Nephron progenitor cell (in vitro differentiated cells): ENCODE measurements at regions not wholly inside any gene's neighbourhood (a gene's known extent, or its start where the extent isn't known, plus 50 kb on each side); places are given as distances from the start of the nearest gene placed in this dataset.

Experiments
- DNase-seq: peaks from one replicate; pipeline ENCODE4 v3.0.0; 2021
- H3K27ac Mint-ChIP-seq: 2 replicates; pipeline ENCODE4 v1.8.0; 2021; ENCODE audit warnings: mild to moderate bottlenecking, moderate library complexity, mixed read lengths
- H3K27me3 Mint-ChIP-seq: 2 replicates; pipeline ENCODE4 v1.8.0; 2021; ENCODE audit warnings: mild to moderate bottlenecking, low read depth, mixed read lengths; ENCODE audit not compliant: poor library complexity
- H3K36me3 Mint-ChIP-seq: 2 replicates; pipeline ENCODE4 v1.8.0; 2021; ENCODE audit warnings: low read depth, mixed read lengths
- H3K4me1 Mint-ChIP-seq: 2 replicates; pipeline ENCODE4 v1.8.0; 2021; ENCODE audit warnings: mixed read lengths
- H3K4me3 Mint-ChIP-seq: 2 replicates; pipeline ENCODE4 v1.8.0; 2021; ENCODE audit warnings: mild to moderate bottlenecking, moderate library complexity, mixed read lengths
- H3K9me3 Mint-ChIP-seq: 2 replicates; pipeline ENCODE4 v1.8.0; 2021; ENCODE audit warnings: mild to moderate bottlenecking, moderate library complexity, mixed read lengths
- TF ChIP-seq, protein P1 (sequence below): fragments of 200-600 bp; sonication (generic); IDR thresholded peaks from 2 replicates; pipeline ENCODE4 v1.5.0; 2021; ENCODE audit warnings: antibody characterized with exemption

DNA sequence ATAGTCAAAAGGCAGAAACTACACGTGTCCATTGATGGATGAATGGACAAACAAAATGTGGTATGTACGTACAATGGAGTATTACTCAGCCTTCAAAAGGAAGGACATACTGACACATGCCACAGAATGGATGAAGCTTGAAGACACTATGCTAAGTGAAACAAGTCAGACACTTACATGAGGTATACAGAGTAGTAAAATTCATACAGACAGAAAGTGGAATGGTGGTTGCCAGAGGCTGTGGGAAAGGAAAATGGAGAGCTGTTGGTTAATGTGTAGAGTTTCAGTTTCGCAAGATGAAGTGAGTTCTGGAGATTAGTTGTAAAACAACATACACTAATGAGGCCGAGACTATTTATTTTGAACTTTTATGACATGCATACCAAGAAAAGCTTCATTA, 67.4 kb upstream of the EPB41L3 start:
- H3K4me1 Mint-ChIP-seq, result no peaks in the 10 kb centered on the region
- peaks cover 4% of the 10 kb centered on the region for H3K27me3 Mint-ChIP-seq
- TF ChIP-seq, protein P1, sequence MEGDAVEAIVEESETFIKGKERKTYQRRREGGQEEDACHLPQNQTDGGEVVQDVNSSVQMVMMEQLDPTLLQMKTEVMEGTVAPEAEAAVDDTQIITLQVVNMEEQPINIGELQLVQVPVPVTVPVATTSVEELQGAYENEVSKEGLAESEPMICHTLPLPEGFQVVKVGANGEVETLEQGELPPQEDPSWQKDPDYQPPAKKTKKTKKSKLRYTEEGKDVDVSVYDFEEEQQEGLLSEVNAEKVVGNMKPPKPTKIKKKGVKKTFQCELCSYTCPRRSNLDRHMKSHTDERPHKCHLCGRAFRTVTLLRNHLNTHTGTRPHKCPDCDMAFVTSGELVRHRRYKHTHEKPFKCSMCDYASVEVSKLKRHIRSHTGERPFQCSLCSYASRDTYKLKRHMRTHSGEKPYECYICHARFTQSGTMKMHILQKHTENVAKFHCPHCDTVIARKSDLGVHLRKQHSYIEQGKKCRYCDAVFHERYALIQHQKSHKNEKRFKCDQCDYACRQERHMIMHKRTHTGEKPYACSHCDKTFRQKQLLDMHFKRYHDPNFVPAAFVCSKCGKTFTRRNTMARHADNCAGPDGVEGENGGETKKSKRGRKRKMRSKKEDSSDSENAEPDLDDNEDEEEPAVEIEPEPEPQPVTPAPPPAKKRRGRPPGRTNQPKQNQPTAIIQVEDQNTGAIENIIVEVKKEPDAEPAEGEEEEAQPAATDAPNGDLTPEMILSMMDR, result no peak
- H3K4me3 Mint-ChIP-seq, result no peak overlapping the region
- H3K27ac Mint-ChIP-seq, result no peak overlapping the region
- H3K36me3 Mint-ChIP-seq, result no peaks in the 10 kb centered on the region
- DNase-seq, result no peak
- peaks cover 7% of the 10 kb centered on the region for H3K9me3 Mint-ChIP-seq

DNA sequence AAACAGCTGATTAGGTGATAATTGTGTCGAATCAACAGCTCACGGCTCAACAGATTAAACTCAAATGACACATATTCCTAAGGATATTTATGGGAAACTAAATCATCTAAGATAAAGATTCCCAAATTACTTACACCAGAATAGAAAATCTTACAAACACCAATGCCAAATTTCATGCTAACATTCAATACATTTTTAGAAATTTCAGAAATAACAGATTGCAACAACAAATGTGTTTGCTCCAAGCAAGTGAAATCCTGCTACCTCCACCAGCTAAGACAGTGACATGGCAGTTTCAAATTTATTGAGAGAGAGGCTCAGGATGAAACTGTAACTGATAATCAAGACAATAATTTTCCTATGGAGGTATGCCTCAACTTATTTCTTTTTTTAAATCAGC, 65.0 kb upstream of the EPB41L3 start:
- TF ChIP-seq, protein P1, result no peak
- peaks cover 4% of the 10 kb centered on the region for H3K27me3 Mint-ChIP-seq
- no peaks in the 10 kb centered on the region for H3K4me1 Mint-ChIP-seq
- H3K9me3 Mint-ChIP-seq, result peaks cover 7% of the 10 kb centered on the region
- H3K36me3 Mint-ChIP-seq, result no peaks in the 10 kb centered on the region
- DNase-seq, result no peak
- H3K4me3 Mint-ChIP-seq, result no peak overlapping the region
- H3K27ac Mint-ChIP-seq, result no peak overlapping the region

DNA sequence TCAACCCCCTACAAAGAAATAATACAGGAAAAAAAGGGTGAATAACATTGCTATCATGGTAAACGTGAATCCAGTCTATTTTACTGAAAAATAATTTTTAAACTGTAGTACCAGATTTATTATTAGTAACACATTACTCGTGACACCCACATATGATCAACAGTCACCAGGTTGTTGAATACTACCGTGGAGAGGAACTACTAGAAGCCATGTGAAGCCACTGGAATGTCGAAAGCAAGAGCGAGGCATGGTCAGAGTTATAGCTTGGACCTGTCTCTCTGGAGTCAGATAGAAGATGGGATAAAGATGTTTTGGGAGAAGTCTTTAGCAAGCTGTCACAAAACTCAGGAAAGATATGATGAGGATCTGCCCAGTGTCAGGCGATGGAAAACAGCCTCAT, 63.2 kb upstream of the EPB41L3 start:
- no peak for DNase-seq
- H3K27ac Mint-ChIP-seq, result no peak overlapping the region
- H3K9me3 Mint-ChIP-seq, result peaks cover 7% of the 10 kb centered on the region
- peaks cover 4% of the 10 kb centered on the region for H3K27me3 Mint-ChIP-seq
- peaks cover 7% of the 10 kb centered on the region for H3K4me1 Mint-ChIP-seq
- TF ChIP-seq, protein P1, result no peak
- no peak overlapping the region for H3K4me3 Mint-ChIP-seq
- H3K36me3 Mint-ChIP-seq, result no peaks in the 10 kb centered on the region

GRCh38 chr18:5604778-5605177, 61.0 kb upstream of the EPB41L3 start:
- H3K27me3 Mint-ChIP-seq, result peaks cover 4% of the 10 kb centered on the region
- H3K9me3 Mint-ChIP-seq, result no peaks in the 10 kb centered on the region
- TF ChIP-seq, protein P1, result no peak
- peaks cover 25% of the 10 kb centered on the region for H3K4me1 Mint-ChIP-seq
- no peaks in the 10 kb centered on the region for H3K36me3 Mint-ChIP-seq
- no peak overlapping the region for H3K4me3 Mint-ChIP-seq
- DNase-seq, result no peak
- H3K27ac Mint-ChIP-seq, result no peak overlapping the region

GRCh38 chr18:5603153-5603552, 59.4 kb upstream of the EPB41L3 start:
- no peak for DNase-seq
- no peak overlapping the region for H3K4me3 Mint-ChIP-seq
- H3K36me3 Mint-ChIP-seq, result no peaks in the 10 kb centered on the region
- no peaks in the 10 kb centered on the region for H3K9me3 Mint-ChIP-seq
- H3K27ac Mint-ChIP-seq, result no peak overlapping the region
- peaks cover 30% of the 10 kb centered on the region for H3K4me1 Mint-ChIP-seq
- peaks cover 4% of the 10 kb centered on the region for H3K27me3 Mint-ChIP-seq
- TF ChIP-seq, protein P1, result no peak

- DNase-seq, result peak; percentile 19
- H3K4me1 Mint-ChIP-seq, result peaks cover 30% of the 10 kb centered on the region
- no peaks in the 10 kb centered on the region for H3K9me3 Mint-ChIP-seq
- H3K36me3 Mint-ChIP-seq, result no peaks in the 10 kb centered on the region
- H3K4me3 Mint-ChIP-seq, result no peak overlapping the region
- H3K27me3 Mint-ChIP-seq, result no peaks in the 10 kb centered on the region
- TF ChIP-seq, protein P1, result no peak
- H3K27ac Mint-ChIP-seq, result peak overlapping the region; percentile 7
These were observed 57.4 kb upstream of the EPB41L3 start for GRCh38 chr18:5601188-5601624.
